Tibial nerve (tissue), 3 donors: ENCODE measurements at regions not wholly inside any gene's neighbourhood (a gene's known extent, or its start where the extent isn't known, plus 50 kb on each side); places are given as distances from the start of the nearest gene placed in this dataset.

Source experiments
- EP300 ChIP-seq, 2 donors: sonication (generic); formaldehyde crosslinking; IDR thresholded peaks; one replicate each; pipeline ENCODE4 v1.6.1; 2017; ENCODE audit warnings: antibody characterized with exemption in 2 of 2, mild to moderate bottlenecking in 1 of 2
- POLR2A ChIP-seq, 2 donors: fragments of 450-650 bp; IDR thresholded peaks; one replicate each; pipeline ENCODE4 v1.6.1; 2017; ENCODE audit warnings: antibody characterized with exemption in 2 of 2, mild to moderate bottlenecking in 2 of 2, moderate library complexity in 2 of 2

DNA sequence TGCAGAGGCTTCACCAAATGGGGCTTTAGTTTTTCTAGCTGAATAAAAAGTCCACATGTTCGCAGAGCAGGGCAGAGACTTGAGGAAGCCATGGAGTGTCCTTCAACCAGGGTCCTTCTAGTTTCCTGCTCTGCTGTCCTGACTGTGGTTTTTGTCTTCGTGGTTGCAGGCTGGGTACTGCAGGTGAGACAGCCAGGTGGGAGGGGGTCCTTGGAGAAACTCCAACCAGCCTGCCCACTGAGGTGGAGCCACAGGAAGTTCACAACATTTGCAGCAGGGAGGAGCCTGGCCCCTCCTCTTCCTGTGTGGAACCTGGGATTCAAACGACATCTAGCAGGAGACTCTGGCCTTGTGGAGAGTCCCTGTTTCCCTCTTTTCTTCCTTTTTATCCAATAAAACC, 68.8 kb upstream of the MYLIP start:
- TF ChIP-seq POLR2A (IDR thresholded peaks at IDR 0.05) = no peak
- TF ChIP-seq EP300 (IDR thresholded peaks at IDR 0.05) = no peak
